ENCODE measurements at regions not wholly inside any gene's neighbourhood (a gene's known extent, or its start where the extent isn't known, plus 50 kb on each side); places are given as distances from the start of the nearest gene placed in this dataset.
A peak's percentile ranks its signal among the peaks of the same experiment; 100 is the strongest.

GRCh38 chr6:67663105-67663895 lies 971.8 kb upstream of the ADGRB3 start:
- no peak overlapping the region for H3K4me2 ChIP-seq (ENCODE audit: low read depth, low read length, poor library complexity, severe bottlenecking)
- H4K20me1 ChIP-seq (ENCODE audit: insufficient read depth, low read depth, low read length): no peaks in the 10 kb centered on the region
- H3K9me3 ChIP-seq (ENCODE audit: low read length): no peaks in the 10 kb centered on the region
- no peak overlapping the region for H3K4me3 ChIP-seq (ENCODE audit: low read length)
- H3K9ac ChIP-seq (ENCODE audit: low read length): no peak overlapping the region
- no peak overlapping the region for H3K27ac ChIP-seq (ENCODE audit: low read length)
- no peaks in the 10 kb centered on the region for H3K36me3 ChIP-seq (ENCODE audit: insufficient read depth, low read length)
- no peaks in the 10 kb centered on the region for H3K9me2 ChIP-seq (replicated peaks; ENCODE audit: insufficient read depth, low read length)
- no peaks in the 10 kb centered on the region; the same call in 1 of the 2 replicates for H3K4me1 ChIP-seq (ENCODE audit: low read length)
- no peaks in the 10 kb centered on the region for H3K79me2 ChIP-seq (ENCODE audit: low read length)
- H2AFZ ChIP-seq (ENCODE audit: low read length): no peak overlapping the region
- DNase-seq: no peak
- no peaks in the 10 kb centered on the region for H3K27me3 ChIP-seq (ENCODE audit: low read length)

GRCh38 chr6:67653561-67653960 lies 981.5 kb upstream of the ADGRB3 start:
- no peaks in the 10 kb centered on the region for H3K79me2 ChIP-seq (ENCODE audit: low read length)
- DNase-seq: no peak

GRCh38 chr6:67646550-67646949 lies 988.5 kb upstream of the ADGRB3 start:
- H3K27me3 ChIP-seq (ENCODE audit: low read length): no peaks in the 10 kb centered on the region
- no peaks in the 10 kb centered on the region for H4K20me1 ChIP-seq (ENCODE audit: insufficient read depth, low read depth, low read length)
- no peak for DNase-seq
- H3K4me2 ChIP-seq (ENCODE audit: low read depth, low read length, poor library complexity, severe bottlenecking): no peak overlapping the region
- no peak overlapping the region for H3K27ac ChIP-seq (ENCODE audit: low read length)
- H3K4me3 ChIP-seq (ENCODE audit: low read length): no peak overlapping the region
- peak overlapping the region; percentile 84 for H2AFZ ChIP-seq (ENCODE audit: low read length)
- H3K79me2 ChIP-seq (ENCODE audit: low read length): no peaks in the 10 kb centered on the region
- no peaks in the 10 kb centered on the region for H3K9me2 ChIP-seq (replicated peaks; ENCODE audit: insufficient read depth, low read length)
- H3K4me1 ChIP-seq (ENCODE audit: low read length): no peaks in the 10 kb centered on the region
- H3K9ac ChIP-seq (ENCODE audit: low read length): no peak overlapping the region
- no peaks in the 10 kb centered on the region; the same call in 1 of the 2 replicates for H3K9me3 ChIP-seq (ENCODE audit: low read length)
- no peaks in the 10 kb centered on the region for H3K36me3 ChIP-seq (ENCODE audit: insufficient read depth, low read length)

More at GRCh38 chr6:67653561-67653960, 981.5 kb upstream of the ADGRB3 start:
- H3K4me3 ChIP-seq (ENCODE audit: low read length): no peak overlapping the region
- no peak overlapping the region for H3K9ac ChIP-seq (ENCODE audit: low read length)
- no peaks in the 10 kb centered on the region for H3K9me2 ChIP-seq (replicated peaks; ENCODE audit: insufficient read depth, low read length)
- H3K27ac ChIP-seq (ENCODE audit: low read length): no peak overlapping the region
- no peaks in the 10 kb centered on the region for H3K9me3 ChIP-seq (ENCODE audit: low read length)
- H3K36me3 ChIP-seq (ENCODE audit: insufficient read depth, low read length): no peaks in the 10 kb centered on the region
- no peak overlapping the region for H2AFZ ChIP-seq (ENCODE audit: low read length)
- no peaks in the 10 kb centered on the region for H3K4me1 ChIP-seq (ENCODE audit: low read length)
- no peaks in the 10 kb centered on the region for H3K27me3 ChIP-seq (ENCODE audit: low read length)
- H3K4me2 ChIP-seq (ENCODE audit: low read depth, low read length, poor library complexity, severe bottlenecking): no peak overlapping the region
- H4K20me1 ChIP-seq (ENCODE audit: insufficient read depth, low read depth, low read length): no peaks in the 10 kb centered on the region

GRCh38 chr6:67643281-67643680 lies 991.8 kb upstream of the ADGRB3 start:
- Histone ChIP-seq H3K4me1 (ENCODE audit: low read length) (no peaks in the 10 kb centered on the region), H3K9me2 (replicated peaks; ENCODE audit: insufficient read depth, low read length) (no peaks in the 10 kb centered on the region), H3K9ac (ENCODE audit: low read length) (no peak overlapping the region), H3K27me3 (ENCODE audit: low read length) (no peaks in the 10 kb centered on the region), H4K20me1 (ENCODE audit: insufficient read depth, low read depth, low read length) (no peaks in the 10 kb centered on the region), H3K36me3 (ENCODE audit: insufficient read depth, low read length) (no peaks in the 10 kb centered on the region), H3K4me2 (ENCODE audit: low read depth, low read length, poor library complexity, severe bottlenecking) (no peak overlapping the region), H3K4me3 (ENCODE audit: low read length) (no peak overlapping the region), H3K79me2 (ENCODE audit: low read length) (no peaks in the 10 kb centered on the region), H3K27ac (ENCODE audit: low read length) (no peak overlapping the region), H2AFZ (ENCODE audit: low read length) (peak overlapping the region; percentile 95), H3K9me3 (ENCODE audit: low read length) (no peaks in the 10 kb centered on the region; the same call in 1 of the 2 replicates)
- no peak for DNase-seq

GRCh38 chr6:67642582-67642981 lies 992.5 kb upstream of the ADGRB3 start:
- Histone ChIP-seq H3K9me3 (ENCODE audit: low read length) (no peaks in the 10 kb centered on the region; the same call in 1 of the 2 replicates), H3K27ac (ENCODE audit: low read length) (no peak overlapping the region), H3K79me2 (ENCODE audit: low read length) (no peaks in the 10 kb centered on the region), H3K4me1 (ENCODE audit: low read length) (no peaks in the 10 kb centered on the region), H3K27me3 (ENCODE audit: low read length) (no peaks in the 10 kb centered on the region), H3K9ac (ENCODE audit: low read length) (no peak overlapping the region), H3K4me3 (ENCODE audit: low read length) (no peak overlapping the region), H2AFZ (ENCODE audit: low read length) (peak overlapping the region; percentile 0; the same call in 1 of the 2 replicates), H3K4me2 (ENCODE audit: low read depth, low read length, poor library complexity, severe bottlenecking) (no peak overlapping the region), H3K9me2 (replicated peaks; ENCODE audit: insufficient read depth, low read length) (no peaks in the 10 kb centered on the region), H4K20me1 (ENCODE audit: insufficient read depth, low read depth, low read length) (no peaks in the 10 kb centered on the region), H3K36me3 (ENCODE audit: insufficient read depth, low read length) (no peaks in the 10 kb centered on the region)
- DNase-seq: no peak

GRCh38 chr6:67640484-67640883 lies 994.6 kb upstream of the ADGRB3 start:
- Histone ChIP-seq H4K20me1 (ENCODE audit: insufficient read depth, low read depth, low read length) (no peaks in the 10 kb centered on the region), H3K36me3 (ENCODE audit: insufficient read depth, low read length) (no peaks in the 10 kb centered on the region), H3K9me2 (replicated peaks; ENCODE audit: insufficient read depth, low read length) (no peaks in the 10 kb centered on the region), H2AFZ (ENCODE audit: low read length) (no peak overlapping the region; the same call in 1 of the 2 replicates), H3K79me2 (ENCODE audit: low read length) (no peaks in the 10 kb centered on the region), H3K27ac (ENCODE audit: low read length) (no peak overlapping the region), H3K4me2 (ENCODE audit: low read depth, low read length, poor library complexity, severe bottlenecking) (no peak overlapping the region), H3K27me3 (ENCODE audit: low read length) (no peaks in the 10 kb centered on the region), H3K4me3 (ENCODE audit: low read length) (no peak overlapping the region), H3K4me1 (ENCODE audit: low read length) (no peaks in the 10 kb centered on the region), H3K9me3 (ENCODE audit: low read length) (no peaks in the 10 kb centered on the region; the same call in 1 of the 2 replicates), H3K9ac (ENCODE audit: low read length) (no peak overlapping the region)
- no peak for DNase-seq

- no peaks in the 10 kb centered on the region for H3K36me3 ChIP-seq (ENCODE audit: insufficient read depth, low read length)
Measured at GRCh38 chr6:67639161-67639560, 995.9 kb upstream of the ADGRB3 start.

GRCh38 chr6:67634199-67634598 lies 1000.9 kb upstream of the ADGRB3 start:
- H3K9me2 ChIP-seq (replicated peaks; ENCODE audit: insufficient read depth, low read length): no peaks in the 10 kb centered on the region
- no peak overlapping the region for H3K4me2 ChIP-seq (ENCODE audit: low read depth, low read length, poor library complexity, severe bottlenecking)
- no peaks in the 10 kb centered on the region for H3K79me2 ChIP-seq (ENCODE audit: low read length)
- no peak overlapping the region for H3K9ac ChIP-seq (ENCODE audit: low read length)
- peaks cover 8% of the 10 kb centered on the region for H3K9me3 ChIP-seq (ENCODE audit: low read length)
- no peak overlapping the region for H3K4me3 ChIP-seq (ENCODE audit: low read length)
- no peak overlapping the region for H3K27ac ChIP-seq (ENCODE audit: low read length)
- no peak for DNase-seq
- no peaks in the 10 kb centered on the region for H3K27me3 ChIP-seq (ENCODE audit: low read length)
- no peak overlapping the region for H2AFZ ChIP-seq (ENCODE audit: low read length)
- peaks cover 10% of the 10 kb centered on the region for H3K4me1 ChIP-seq (ENCODE audit: low read length)
- H3K36me3 ChIP-seq (ENCODE audit: insufficient read depth, low read length): no peaks in the 10 kb centered on the region
- no peaks in the 10 kb centered on the region for H4K20me1 ChIP-seq (ENCODE audit: insufficient read depth, low read depth, low read length)

More at GRCh38 chr6:67639161-67639560, 995.9 kb upstream of the ADGRB3 start:
- Histone ChIP-seq H3K9ac (ENCODE audit: low read length) (no peak overlapping the region), H3K4me1 (ENCODE audit: low read length) (no peaks in the 10 kb centered on the region), H3K79me2 (ENCODE audit: low read length) (no peaks in the 10 kb centered on the region), H3K9me3 (ENCODE audit: low read length) (peaks cover 5% of the 10 kb centered on the region; the same call in 1 of the 2 replicates), H3K4me3 (ENCODE audit: low read length) (no peak overlapping the region), H4K20me1 (ENCODE audit: insufficient read depth, low read depth, low read length) (no peaks in the 10 kb centered on the region), H2AFZ (ENCODE audit: low read length) (peak overlapping the region; percentile 64; the same call in 1 of the 2 replicates), H3K27me3 (ENCODE audit: low read length) (no peaks in the 10 kb centered on the region), H3K27ac (ENCODE audit: low read length) (no peak overlapping the region), H3K9me2 (replicated peaks; ENCODE audit: insufficient read depth, low read length) (no peaks in the 10 kb centered on the region), H3K4me2 (ENCODE audit: low read depth, low read length, poor library complexity, severe bottlenecking) (no peak overlapping the region)
- DNase-seq: no peak

Data from Karpas-422 (cell line).